ENCODE measurements at regions not wholly inside any gene's neighbourhood (a gene's known extent, or its start where the extent isn't known, plus 50 kb on each side); places are given as distances from the start of the nearest gene placed in this dataset.
A peak's percentile ranks its signal among the peaks of the same experiment; 100 is the strongest.
"Not testable (repeated sequence)": the region's sequence is repeated elsewhere in the genome, so short reads cannot be mapped to it uniquely, and the experiment has no call there.

DNA sequence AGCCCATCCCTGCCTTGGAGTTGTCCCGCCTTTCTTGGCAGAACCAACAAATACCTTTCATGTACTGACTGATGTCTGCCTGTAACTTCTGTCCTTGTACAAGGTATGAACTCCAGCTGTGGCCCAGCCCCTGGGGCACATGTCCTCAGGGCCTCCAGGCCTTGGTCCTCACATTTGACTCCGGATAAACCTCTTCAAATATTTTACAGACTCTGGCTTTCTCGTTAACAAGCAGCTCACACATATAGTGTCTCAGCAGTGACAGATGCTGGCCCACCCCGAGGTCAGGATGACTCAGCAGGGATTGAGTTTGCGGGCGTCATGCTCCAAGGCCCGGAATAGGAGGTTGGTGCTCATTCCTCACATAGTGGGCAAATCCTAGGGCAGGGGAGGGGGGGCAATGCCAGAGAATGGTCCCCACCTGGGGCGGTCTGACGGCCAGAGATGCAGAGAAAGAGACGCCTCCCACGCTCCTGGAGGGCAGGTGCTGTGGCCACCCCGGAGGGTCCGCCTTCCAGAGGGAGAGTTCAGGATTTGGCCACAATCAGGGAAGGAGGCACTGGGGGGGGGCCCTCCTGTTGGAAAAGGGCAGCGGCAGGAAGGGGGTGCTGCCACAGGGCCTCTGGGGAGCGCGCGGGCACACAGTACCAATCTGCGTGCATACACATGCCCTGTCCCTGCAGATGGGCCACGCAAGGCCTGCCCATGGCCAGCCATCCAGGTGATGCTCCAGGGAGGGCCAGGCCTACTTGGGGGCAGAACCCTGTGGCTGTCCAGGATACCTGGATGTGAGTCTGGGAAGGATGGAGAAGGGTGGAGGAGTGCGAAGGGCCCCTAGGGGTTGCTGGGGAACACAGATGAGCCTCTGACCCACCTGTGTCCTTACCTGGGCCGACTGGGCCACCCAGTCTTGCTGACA lies 58.2 kb upstream of the SPN start:
- H4K20me1 ChIP-seq (ENCODE audit: insufficient read depth, low read length); H3K27me3 ChIP-seq (ENCODE audit: control insufficient read depth in 1 of 2, insufficient read depth in 2 of 2, low read length in 2 of 2); H2AFZ ChIP-seq (ENCODE audit: low read length); intact Hi-C loops (cut with micrococcal nuclease; ENCODE audit: unreplicated experiment); BruUV-seq (replicated peaks); H3K79me2 ChIP-seq (ENCODE audit: insufficient read depth, low read length); H3K9me3 ChIP-seq (ENCODE audit: low read length); CTCF ChIA-PET (ENCODE audit: low intra/inter-chr PET ratio, low total read pairs); POLR2A ChIA-PET; in situ Hi-C loops (cut with HindIII; ENCODE audit: extremely low pct_ligation_motif_present, low pct_unique_long_range_greater_than_20kb); H3K36me3 ChIP-seq (replicated peaks in 1 of 2; ENCODE audit: control insufficient read depth in 1 of 2, insufficient read depth in 2 of 2, low read length in 2 of 2): not testable (repeated sequence)
- ATAC-seq (peak; percentile 15), DNase-seq (ENCODE audit: low spot score) (peak; percentile 87), FAIRE-seq (peak; percentile 36)
- H3K4me2 ChIP-seq (ENCODE audit: low read depth, low read length) = peak overlapping the region; percentile 72
- WGBS (ENCODE audit: low lambda C conversion rate) = 38% methylated on average over 11 of the region's 21 CpGs
- H3K4me3 ChIP-seq (replicated peaks in 1 of 3; ENCODE audit: insufficient read depth in 1 of 3, low read depth in 2 of 3, low read length in 3 of 3) = peak overlapping the region in 1 of 3 experiments; percentile 62; a peak in 2 of 6 replicates
- peaks cover 79% of the 10 kb centered on the region for H3K4me1 ChIP-seq (ENCODE audit: insufficient read depth, low read length)
- peak overlapping the region; percentile 85 for H3K27ac ChIP-seq (ENCODE audit: extremely low read length, insufficient read depth, low read length)
- H3K9ac ChIP-seq (ENCODE audit: insufficient read depth, low read depth, low read length) = peak overlapping the region; percentile 53
- TF ChIP-seq CEBPG (CRISPR knock-in tag; IDR thresholded peaks at IDR 0.05) = peak; percentile 8; the same call in 1 of the 2 replicates
- TF ChIP-seq DRAP1 (CRISPR knock-in tag; IDR thresholded peaks at IDR 0.05) = 0 out of 2 replicates have a peak, but pooled peaks have one; percentile 11
- 0 out of 2 replicates have a peak, but pooled peaks have one; percentile 40 for TF ChIP-seq SPEN (CRISPR knock-in tag; IDR thresholded peaks at IDR 0.05; ENCODE audit: low read depth)
- TF ChIP-seq NFATC3 (CRISPR knock-in tag; IDR thresholded peaks at IDR 0.05) = 0 out of 2 replicates have a peak, but pooled peaks have one; percentile 38
- TF ChIP-seq TFE3 (CRISPR knock-in tag; IDR thresholded peaks at IDR 0.05) = peak; percentile 35; the same call in 1 of the 2 replicates
- TF ChIP-seq GABPB1 (CRISPR knock-in tag; IDR thresholded peaks at IDR 0.05) = peak; percentile 34; the same call in 1 of the 2 replicates
- peak; percentile 45 for TF ChIP-seq IKZF4 (CRISPR knock-in tag; IDR thresholded peaks at IDR 0.05; ENCODE audit: borderline replicate concordance, low read depth, not compliant biosample characterization)
- TF ChIP-seq ELF3 (CRISPR knock-in tag; IDR thresholded peaks at IDR 0.05) = peak; percentile 20; the same call in 1 of the 2 replicates
- 0 out of 2 replicates have a peak, but pooled peaks have one; percentile 21 for TF ChIP-seq HNF4A (CRISPR knock-in tag; IDR thresholded peaks at IDR 0.05)
- TF ChIP-seq ZNF205 (CRISPR knock-in tag; IDR thresholded peaks at IDR 0.05) = 0 out of 2 replicates have a peak, but pooled peaks have one; percentile 32
- peak; percentile 39; the same call in 1 of the 2 replicates for TF ChIP-seq PHF21A (CRISPR knock-in tag; IDR thresholded peaks at IDR 0.05)
- peak; percentile 93 for TF ChIP-seq NFE2L2 (IDR thresholded peaks at IDR 0.05; ENCODE audit: low read length)
- TF ChIP-seq RXRB (CRISPR knock-in tag; IDR thresholded peaks at IDR 0.05; ENCODE audit: borderline replicate concordance) = peak; percentile 42; the same call in 1 of the 2 replicates
- peak; percentile 60; the same call in 1 of the 2 replicates for TF ChIP-seq SP5 (CRISPR knock-in tag; IDR thresholded peaks at IDR 0.05; ENCODE audit: borderline replicate concordance, low read depth)
- TF ChIP-seq TEAD3 (CRISPR knock-in tag; optimal IDR thresholded peaks at IDR 0.05; ENCODE audit: borderline replicate concordance) = peak; percentile 25
- 0 out of 2 replicates have a peak, but pooled peaks have one; percentile 15 for TF ChIP-seq ZNF292 (CRISPR knock-in tag; IDR thresholded peaks at IDR 0.05; ENCODE audit: borderline replicate concordance, low read depth)
- peak; percentile 96; the same call in 1 of the 2 replicates for TF ChIP-seq NFE2L1 (CRISPR knock-in tag; IDR thresholded peaks at IDR 0.05; ENCODE audit: borderline replicate concordance)
- TF ChIP-seq, protein P1, sequence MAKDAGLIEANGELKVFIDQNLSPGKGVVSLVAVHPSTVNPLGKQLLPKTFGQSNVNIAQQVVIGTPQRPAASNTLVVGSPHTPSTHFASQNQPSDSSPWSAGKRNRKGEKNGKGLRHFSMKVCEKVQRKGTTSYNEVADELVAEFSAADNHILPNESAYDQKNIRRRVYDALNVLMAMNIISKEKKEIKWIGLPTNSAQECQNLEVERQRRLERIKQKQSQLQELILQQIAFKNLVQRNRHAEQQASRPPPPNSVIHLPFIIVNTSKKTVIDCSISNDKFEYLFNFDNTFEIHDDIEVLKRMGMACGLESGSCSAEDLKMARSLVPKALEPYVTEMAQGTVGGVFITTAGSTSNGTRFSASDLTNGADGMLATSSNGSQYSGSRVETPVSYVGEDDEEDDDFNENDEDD (CRISPR knock-in tag; IDR thresholded peaks at IDR 0.05; ENCODE audit: borderline replicate concordance) = 0 out of 2 replicates have a peak, but pooled peaks have one; percentile 19
- peak; percentile 29; the same call in 1 of the 2 replicates for TF ChIP-seq CBX5 (CRISPR knock-in tag; IDR thresholded peaks at IDR 0.05; ENCODE audit: borderline replicate concordance)
- peak; percentile 25; the same call in 1 of the 2 replicates for TF ChIP-seq DMAP1 (CRISPR knock-in tag; IDR thresholded peaks at IDR 0.05)
- 0 out of 2 replicates have a peak, but pooled peaks have one; percentile 55 for TF ChIP-seq ZNF598 (CRISPR knock-in tag; IDR thresholded peaks at IDR 0.05; ENCODE audit: borderline replicate concordance)

Data from HepG2 (cell line).